Sigmoid colon (tissue), 4 donors: ENCODE measurements at regions not wholly inside any gene's neighbourhood (a gene's known extent, or its start where the extent isn't known, plus 50 kb on each side); places are given as distances from the start of the nearest gene placed in this dataset.

Experiments used
- POLR2AphosphoS5 ChIP-seq, 4 donors: sonication (generic); formaldehyde crosslinking; IDR thresholded peaks; one replicate each; pipeline ENCODE4 v1.6.1; 2017; ENCODE audit warnings: antibody characterized with exemption in 4 of 4
- TF ChIP-seq, protein P1 (sequence below), 4 experiments: fragments of 450-650 bp in 3 of 4; fragments of 200-600 bp in 1 of 4; IDR thresholded peaks; one replicate each; pipeline ENCODE4 v1.5.1; 2016 to 2019; ENCODE audit warnings: antibody characterized with exemption in 4 of 4, mild to moderate bottlenecking in 3 of 4, moderate library complexity in 2 of 4

DNA sequence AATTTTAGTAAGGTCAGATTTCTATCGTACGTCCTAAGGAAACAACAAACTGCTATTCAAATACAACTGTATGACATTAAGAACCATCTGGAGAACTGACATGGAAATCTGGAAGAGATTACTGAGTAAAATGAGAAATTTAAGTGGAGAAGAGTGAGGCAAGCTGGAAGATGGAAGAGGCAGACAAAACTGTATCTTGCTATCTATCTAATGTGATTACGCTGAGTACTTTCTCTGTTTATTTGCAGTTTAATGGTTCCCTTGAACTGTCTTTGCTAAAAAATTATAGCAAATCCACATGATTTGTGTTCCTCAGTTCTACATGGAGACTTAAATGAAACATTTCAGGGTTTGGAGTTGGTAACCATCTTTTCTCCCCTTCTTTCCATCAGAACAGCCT lies 927.1 kb upstream of the MBL2 start:
- TF ChIP-seq, protein P1, sequence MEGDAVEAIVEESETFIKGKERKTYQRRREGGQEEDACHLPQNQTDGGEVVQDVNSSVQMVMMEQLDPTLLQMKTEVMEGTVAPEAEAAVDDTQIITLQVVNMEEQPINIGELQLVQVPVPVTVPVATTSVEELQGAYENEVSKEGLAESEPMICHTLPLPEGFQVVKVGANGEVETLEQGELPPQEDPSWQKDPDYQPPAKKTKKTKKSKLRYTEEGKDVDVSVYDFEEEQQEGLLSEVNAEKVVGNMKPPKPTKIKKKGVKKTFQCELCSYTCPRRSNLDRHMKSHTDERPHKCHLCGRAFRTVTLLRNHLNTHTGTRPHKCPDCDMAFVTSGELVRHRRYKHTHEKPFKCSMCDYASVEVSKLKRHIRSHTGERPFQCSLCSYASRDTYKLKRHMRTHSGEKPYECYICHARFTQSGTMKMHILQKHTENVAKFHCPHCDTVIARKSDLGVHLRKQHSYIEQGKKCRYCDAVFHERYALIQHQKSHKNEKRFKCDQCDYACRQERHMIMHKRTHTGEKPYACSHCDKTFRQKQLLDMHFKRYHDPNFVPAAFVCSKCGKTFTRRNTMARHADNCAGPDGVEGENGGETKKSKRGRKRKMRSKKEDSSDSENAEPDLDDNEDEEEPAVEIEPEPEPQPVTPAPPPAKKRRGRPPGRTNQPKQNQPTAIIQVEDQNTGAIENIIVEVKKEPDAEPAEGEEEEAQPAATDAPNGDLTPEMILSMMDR (IDR thresholded peaks at IDR 0.05): no peak
- TF ChIP-seq POLR2AphosphoS5 (IDR thresholded peaks at IDR 0.05): no peak
